ENCODE measurements at regions not wholly inside any gene's neighbourhood (a gene's known extent, or its start where the extent isn't known, plus 50 kb on each side); places are given as distances from the start of the nearest gene placed in this dataset.
"Not testable (repeated sequence)": the region's sequence is repeated elsewhere in the genome, so short reads cannot be mapped to it uniquely, and the experiment has no call there.

DNA sequence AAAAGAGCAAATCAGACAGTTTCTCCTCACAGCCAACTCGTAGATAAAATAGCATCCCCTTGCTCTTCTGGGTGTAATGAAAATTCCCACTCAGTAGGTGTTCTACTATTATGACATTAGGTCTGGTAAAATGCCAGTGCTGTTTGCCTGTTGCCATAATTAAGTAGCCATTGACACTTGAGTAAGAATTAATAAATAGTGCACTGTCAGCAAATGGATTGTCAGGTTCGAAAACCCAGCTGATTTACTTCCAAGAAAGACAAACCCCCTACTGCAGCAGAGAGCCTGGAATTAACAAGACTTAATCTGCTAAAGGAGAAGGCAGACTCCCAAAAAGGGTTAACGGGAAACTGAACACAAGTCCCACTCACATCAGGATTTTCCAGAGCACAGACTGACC is 182.0 kb downstream of the PRKX start:
- TF ChIP-seq, protein P1, sequence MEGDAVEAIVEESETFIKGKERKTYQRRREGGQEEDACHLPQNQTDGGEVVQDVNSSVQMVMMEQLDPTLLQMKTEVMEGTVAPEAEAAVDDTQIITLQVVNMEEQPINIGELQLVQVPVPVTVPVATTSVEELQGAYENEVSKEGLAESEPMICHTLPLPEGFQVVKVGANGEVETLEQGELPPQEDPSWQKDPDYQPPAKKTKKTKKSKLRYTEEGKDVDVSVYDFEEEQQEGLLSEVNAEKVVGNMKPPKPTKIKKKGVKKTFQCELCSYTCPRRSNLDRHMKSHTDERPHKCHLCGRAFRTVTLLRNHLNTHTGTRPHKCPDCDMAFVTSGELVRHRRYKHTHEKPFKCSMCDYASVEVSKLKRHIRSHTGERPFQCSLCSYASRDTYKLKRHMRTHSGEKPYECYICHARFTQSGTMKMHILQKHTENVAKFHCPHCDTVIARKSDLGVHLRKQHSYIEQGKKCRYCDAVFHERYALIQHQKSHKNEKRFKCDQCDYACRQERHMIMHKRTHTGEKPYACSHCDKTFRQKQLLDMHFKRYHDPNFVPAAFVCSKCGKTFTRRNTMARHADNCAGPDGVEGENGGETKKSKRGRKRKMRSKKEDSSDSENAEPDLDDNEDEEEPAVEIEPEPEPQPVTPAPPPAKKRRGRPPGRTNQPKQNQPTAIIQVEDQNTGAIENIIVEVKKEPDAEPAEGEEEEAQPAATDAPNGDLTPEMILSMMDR (IDR thresholded peaks at IDR 0.05), result not testable (repeated sequence)
- TF ChIP-seq POLR2A (IDR thresholded peaks at IDR 0.05), result not testable (repeated sequence)
